RKO (cell line): ENCODE measurements at regions not wholly inside any gene's neighbourhood (a gene's known extent, or its start where the extent isn't known, plus 50 kb on each side); places are given as distances from the start of the nearest gene placed in this dataset.

Source experiments
- DNase-seq: peaks from one replicate; pipeline ENCODE4 v3.0.0-alpha.2; 2016; ENCODE audit warnings: low spot score

- no peak for DNase-seq
Observed at GRCh38 chr5:171651102-171651501, 134.5 kb upstream of the SMIM23 start.

DNA sequence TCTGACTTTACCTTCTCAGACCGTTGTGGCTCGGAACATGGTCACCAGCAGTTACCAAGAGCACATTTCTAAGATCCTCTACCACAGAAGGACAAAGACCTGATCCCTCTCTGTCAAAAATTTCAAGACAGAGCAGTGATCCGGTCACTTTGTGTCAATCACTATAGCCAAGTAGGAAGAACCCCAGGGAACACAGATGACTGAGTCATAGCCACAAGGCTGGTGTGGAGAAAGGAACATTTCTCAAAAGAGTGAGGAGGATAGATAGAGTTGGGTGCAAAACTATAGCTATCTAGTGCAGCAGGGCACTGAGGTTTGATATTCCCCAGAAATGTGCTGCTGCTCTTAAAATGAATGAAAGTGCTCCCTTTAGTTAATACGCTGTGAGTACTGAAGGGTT lies 130.7 kb upstream of the SMIM23 start:
- DNase-seq: no peak

- no peak for DNase-seq
Observed at GRCh38 chr5:171657473-171657872, 128.1 kb upstream of the SMIM23 start.

DNA sequence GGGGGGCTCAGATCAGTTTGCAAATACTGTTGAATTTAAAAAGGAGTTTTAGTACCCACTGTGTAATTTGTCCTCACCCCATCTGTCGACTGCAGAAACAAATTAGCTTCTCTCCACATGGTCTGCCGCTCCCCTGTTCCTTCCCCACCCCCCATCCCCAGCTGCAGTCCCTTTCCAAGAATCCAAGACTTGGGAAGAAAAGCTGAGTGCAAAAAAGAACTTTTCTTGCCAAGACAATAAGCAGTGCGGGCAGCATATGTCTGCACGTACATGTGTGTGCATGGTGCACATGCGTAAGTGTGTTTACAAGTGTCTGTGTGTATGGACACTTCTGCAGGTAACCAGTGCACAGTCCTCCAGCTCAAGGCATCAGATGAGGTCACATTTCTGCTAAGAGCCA lies 125.7 kb upstream of the SMIM23 start:
- no peak for DNase-seq

GRCh38 chr5:171660434-171660833 lies 125.2 kb upstream of the SMIM23 start:
- DNase-seq: no peak

GRCh38 chr5:171661143-171661542 lies 124.5 kb upstream of the SMIM23 start:
- no peak for DNase-seq

GRCh38 chr5:171663311-171664085 lies 122.1 kb upstream of the SMIM23 start:
- DNase-seq: no peak

DNA sequence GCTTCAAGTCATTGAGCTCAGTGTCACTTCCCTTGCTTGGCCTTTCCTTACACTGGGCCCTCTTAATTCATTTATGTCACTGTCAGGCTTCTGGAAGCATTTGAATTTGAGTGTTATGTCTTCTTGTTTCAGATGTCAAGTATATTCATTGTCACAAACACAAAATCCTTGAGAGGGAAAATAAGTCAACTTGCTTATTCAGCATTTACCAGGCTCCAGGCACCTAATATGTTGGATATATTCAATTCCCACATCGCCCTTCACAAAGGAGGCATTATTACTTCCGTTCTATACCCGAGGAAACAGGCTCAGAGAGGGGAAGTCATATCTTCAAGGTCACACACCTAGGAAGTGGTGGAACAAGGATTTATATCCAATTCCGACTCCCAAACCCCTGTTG lies 121.1 kb upstream of the SMIM23 start:
- DNase-seq: no peak

- DNase-seq: no peak
Observed at GRCh38 chr5:171666815-171667214, 118.8 kb upstream of the SMIM23 start.

GRCh38 chr5:171667341-171668096 lies 118.1 kb upstream of the SMIM23 start:
- DNase-seq: no peak

DNA sequence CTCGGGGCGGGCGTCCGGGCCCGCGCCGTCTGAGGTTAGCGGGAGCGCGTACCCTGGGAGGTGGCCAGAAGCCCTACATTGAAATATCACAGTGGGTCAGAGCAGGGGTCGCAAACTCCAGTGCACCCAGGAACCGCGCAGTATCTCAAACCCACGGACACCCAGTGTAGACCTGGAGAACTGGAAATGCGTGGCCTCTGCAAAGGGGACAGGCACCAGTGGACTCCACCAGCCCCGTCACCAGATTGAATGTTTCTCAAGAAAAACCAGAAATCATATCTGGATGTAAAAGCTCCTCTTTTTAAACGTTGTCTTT lies 117.6 kb upstream of the SMIM23 start:
- DNase-seq: no peak

- no peak for DNase-seq
Observed at GRCh38 chr5:171669571-171669970, 116.0 kb upstream of the SMIM23 start.

GRCh38 chr5:171672556-171672955 lies 113.1 kb upstream of the SMIM23 start:
- no peak for DNase-seq

DNA sequence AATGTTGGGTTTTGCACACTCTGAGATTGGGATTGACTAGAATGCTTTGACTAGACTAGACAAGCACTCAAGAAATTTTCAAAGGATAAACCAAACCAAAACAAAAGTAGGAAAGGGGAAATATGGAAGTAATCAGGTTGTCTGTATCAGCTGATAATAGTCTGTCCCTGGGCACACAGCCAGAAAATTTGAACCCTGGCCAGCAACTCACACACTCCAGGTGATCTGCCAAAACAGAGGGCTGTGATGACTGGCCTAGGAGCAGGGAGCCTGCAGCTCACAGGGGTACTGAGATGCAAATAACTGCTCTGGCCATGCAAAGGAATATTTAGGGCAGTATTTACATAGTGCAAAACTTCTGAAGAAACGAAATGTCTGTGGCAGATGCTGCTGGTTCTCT lies 112.3 kb upstream of the SMIM23 start:
- DNase-seq: no peak

DNA sequence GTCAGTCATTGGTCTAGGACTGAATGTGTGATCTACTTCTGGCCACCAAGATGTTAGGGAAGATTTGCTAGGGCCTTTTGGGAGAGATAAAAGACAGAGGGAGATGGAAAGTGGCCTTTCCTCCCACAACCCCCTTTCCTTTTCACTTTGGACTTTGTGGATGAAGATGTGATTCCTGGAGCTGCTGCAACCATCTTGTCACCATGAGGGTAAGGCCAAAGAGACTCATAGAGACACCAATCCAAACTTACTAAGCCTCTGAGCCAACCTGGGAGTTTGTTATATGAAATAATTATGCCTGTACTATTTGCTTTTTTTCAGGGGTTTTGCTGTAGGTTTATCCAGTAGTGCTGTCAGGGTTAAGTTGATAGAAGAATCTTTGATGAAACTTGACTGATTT lies 111.8 kb upstream of the SMIM23 start:
- DNase-seq: no peak

GRCh38 chr5:171675511-171675910 lies 110.1 kb upstream of the SMIM23 start:
- DNase-seq: no peak

- DNase-seq: no peak
Observed at GRCh38 chr5:171676286-171676944, 109.2 kb upstream of the SMIM23 start.

- DNase-seq: no peak
Observed at GRCh38 chr5:171678646-171679045, 107.0 kb upstream of the SMIM23 start.

- DNase-seq: no peak
Observed at GRCh38 chr5:171680485-171680884, 105.1 kb upstream of the SMIM23 start.

- no peak for DNase-seq
Observed at GRCh38 chr5:171681061-171681460, 104.6 kb upstream of the SMIM23 start.

- peak; percentile 1 for DNase-seq
Observed at GRCh38 chr5:171681677-171682076, 103.9 kb upstream of the SMIM23 start.

DNA sequence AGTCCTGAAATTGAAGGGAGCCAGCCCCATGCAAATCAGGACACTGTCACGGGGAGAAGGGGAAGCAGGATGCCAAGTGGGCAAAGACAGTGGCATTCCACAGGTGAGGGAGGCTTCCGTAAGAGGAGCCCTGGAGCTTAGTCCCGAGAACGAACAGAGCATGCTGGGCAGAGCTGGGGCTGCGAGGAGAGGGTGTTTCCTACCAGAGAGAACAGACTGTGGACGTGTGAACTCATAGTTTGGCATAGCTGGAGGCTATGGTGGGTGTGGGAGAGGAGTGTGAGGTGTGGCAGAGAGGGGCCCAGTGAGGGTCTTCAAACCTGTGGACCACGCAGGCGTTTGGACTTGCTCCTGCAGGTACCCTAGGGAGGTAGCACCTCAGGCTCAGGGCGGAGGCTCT lies 102.8 kb upstream of the SMIM23 start:
- no peak for DNase-seq

DNA sequence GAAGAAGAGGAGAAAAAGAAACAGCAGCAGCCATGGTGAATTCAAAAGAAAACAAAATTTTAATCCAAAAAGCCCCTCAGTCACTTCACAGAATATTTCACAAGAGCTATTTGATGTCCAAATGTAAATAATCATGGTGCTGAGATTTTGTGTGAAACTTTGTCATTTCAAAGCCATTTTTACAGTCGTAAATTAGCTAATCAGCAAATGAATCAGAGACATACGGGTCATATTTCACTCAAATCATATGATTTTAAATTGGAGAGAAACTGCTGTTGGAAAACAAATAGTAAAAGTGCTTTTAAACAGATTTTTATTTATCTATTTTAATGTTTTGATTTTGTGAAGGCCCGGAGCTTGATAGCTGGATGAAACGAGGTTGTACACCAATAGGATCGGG lies 101.4 kb upstream of the SMIM23 start:
- no peak for DNase-seq
